Thyroid gland (tissue), 4 donors: ENCODE measurements at regions not wholly inside any gene's neighbourhood (a gene's known extent, or its start where the extent isn't known, plus 50 kb on each side); places are given as distances from the start of the nearest gene placed in this dataset.

Source experiments
- DNase-seq, 2 donors: peaks; one replicate each; pipeline ENCODE4 v3.0.0-alpha.2; 2019
- H3K27ac ChIP-seq, 3 donors: fragments of 200-600 bp; sonication (generic); 1 replicate in 2 of 3; 2 replicates in 1 of 3; pipeline ENCODE4 v1.5.1; 2016 to 2019; ENCODE audit warnings: mild to moderate bottlenecking in 1 of 3, moderate library complexity in 1 of 3
- H3K27me3 ChIP-seq: fragments of 200-600 bp; sonication (generic); one replicate; pipeline ENCODE4 v1.5.1; 2019
- H3K36me3 ChIP-seq, 2 donors: fragments of 200-600 bp; sonication (generic); one replicate each; pipeline ENCODE4 v1.5.1; 2016 to 2019
- H3K4me1 ChIP-seq, 2 donors: fragments of 200-600 bp; sonication (generic); one replicate each; pipeline ENCODE4 v1.5.1; 2017 to 2019
- H3K4me3 ChIP-seq, 3 donors: fragments of 200-600 bp; sonication (generic); replicated peaks in 1 of 3; 1 replicate in 2 of 3; 2 replicates in 1 of 3; pipeline ENCODE4 v1.5.1; 2016; ENCODE audit warnings: mild to moderate bottlenecking in 1 of 3
- H3K9me3 ChIP-seq: fragments of 200-600 bp; sonication (generic); one replicate; pipeline ENCODE4 v1.5.1; 2017
- POLR2A ChIP-seq, 2 donors: fragments of 450-650 bp; IDR thresholded peaks; one replicate each; pipeline ENCODE4 v1.6.1; 2017; ENCODE audit warnings: antibody characterized with exemption in 2 of 2, mild to moderate bottlenecking in 2 of 2, moderate library complexity in 1 of 2
- WGBS, 2 donors: methylation state at CpG; one replicate each; pipeline ENCODE4 v1.1.5; 2017; 5-methylcytosine and 5-hydroxymethylcytosine counted together
- intact Hi-C: fragments of 100-400 bp; cut with DNase I; formaldehyde crosslinking; loops from one replicate; pipeline ENCODE4 v1.15.1; 2023
- TF ChIP-seq, protein P1 (sequence below), 6 experiments: fragments of 200-600 bp in 3 of 6; fragments of 450-650 bp in 3 of 6; sonication (generic) in 3 of 6; IDR thresholded peaks; one replicate each; pipeline ENCODE4 v1.5.1; 2016 to 2019; ENCODE audit warnings: antibody characterized with exemption in 6 of 6, mild to moderate bottlenecking in 2 of 6, inconsistent platforms in 1 of 6, moderate library complexity in 1 of 6

DNA sequence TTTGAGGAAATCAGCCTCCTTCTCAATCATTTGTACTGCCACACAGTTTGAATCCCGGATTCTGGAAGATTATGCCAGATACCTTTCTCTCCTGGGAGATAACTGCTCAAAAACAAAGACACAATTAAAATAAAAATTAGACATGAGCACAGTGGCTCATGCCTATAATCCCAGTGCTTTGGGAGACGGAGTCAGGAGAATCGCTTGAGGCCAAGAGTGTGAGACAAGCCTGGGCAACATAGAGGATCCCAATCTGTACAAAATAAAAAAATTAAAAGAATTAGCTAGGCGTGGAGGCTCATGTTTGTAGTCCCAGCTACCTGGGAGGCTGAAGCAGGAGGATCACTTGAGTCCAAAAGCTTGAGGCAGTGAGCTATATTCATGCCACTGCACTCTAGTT is 376.3 kb upstream of the ZFP42 start:
- Histone ChIP-seq H3K27me3 (no peaks in the 10 kb centered on the region), H3K9me3 (no peaks in the 10 kb centered on the region), H3K27ac (no peak overlapping the region), H3K4me3 (no peak overlapping the region), H3K36me3 (no peaks in the 10 kb centered on the region), H3K4me1 (no peaks in the 10 kb centered on the region)
- intact Hi-C loops = no loop called here
- TF ChIP-seq POLR2A (IDR thresholded peaks at IDR 0.05) = no peak
- TF ChIP-seq, protein P1, sequence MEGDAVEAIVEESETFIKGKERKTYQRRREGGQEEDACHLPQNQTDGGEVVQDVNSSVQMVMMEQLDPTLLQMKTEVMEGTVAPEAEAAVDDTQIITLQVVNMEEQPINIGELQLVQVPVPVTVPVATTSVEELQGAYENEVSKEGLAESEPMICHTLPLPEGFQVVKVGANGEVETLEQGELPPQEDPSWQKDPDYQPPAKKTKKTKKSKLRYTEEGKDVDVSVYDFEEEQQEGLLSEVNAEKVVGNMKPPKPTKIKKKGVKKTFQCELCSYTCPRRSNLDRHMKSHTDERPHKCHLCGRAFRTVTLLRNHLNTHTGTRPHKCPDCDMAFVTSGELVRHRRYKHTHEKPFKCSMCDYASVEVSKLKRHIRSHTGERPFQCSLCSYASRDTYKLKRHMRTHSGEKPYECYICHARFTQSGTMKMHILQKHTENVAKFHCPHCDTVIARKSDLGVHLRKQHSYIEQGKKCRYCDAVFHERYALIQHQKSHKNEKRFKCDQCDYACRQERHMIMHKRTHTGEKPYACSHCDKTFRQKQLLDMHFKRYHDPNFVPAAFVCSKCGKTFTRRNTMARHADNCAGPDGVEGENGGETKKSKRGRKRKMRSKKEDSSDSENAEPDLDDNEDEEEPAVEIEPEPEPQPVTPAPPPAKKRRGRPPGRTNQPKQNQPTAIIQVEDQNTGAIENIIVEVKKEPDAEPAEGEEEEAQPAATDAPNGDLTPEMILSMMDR (IDR thresholded peaks at IDR 0.05) = no peak
- no peak for DNase-seq
- WGBS, 2 donors = 70 to 82% methylated on average over 4 of the region's 4 CpGs

DNA sequence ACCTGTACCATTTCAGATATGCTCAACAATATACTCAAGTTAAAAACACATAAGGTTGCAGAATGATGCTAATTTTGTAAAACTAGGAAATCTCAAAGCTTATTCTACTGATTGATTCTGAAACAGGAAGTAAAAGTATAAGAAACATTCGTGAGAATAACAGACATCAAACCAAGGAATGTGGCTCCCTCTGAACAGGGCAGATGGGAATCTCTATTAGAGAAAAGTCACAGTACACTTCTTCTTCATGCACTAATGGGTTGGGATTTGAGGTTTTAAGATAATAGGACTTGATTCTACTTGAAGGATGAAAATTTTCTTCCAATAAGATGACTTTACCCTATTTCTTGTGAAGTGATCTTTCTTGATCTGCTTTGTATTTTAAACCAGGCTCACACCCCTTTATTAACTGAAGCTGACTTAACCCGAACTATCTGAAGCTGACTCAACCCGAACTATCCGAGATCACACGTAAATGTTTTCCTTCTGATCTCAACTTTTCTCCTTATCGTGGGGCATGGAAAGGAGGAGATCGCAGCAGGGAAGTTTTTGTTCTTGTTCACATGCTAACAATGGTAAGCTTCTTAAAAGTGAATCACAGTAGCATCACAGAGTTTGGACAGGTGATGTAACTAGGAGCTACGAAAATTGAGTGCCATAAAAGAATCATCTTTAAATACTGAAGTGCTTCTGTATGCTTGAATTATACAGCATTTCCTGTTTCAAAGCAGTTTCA is 363.1 kb upstream of the ZFP42 start:
- Histone ChIP-seq H3K27me3 (no peaks in the 10 kb centered on the region), H3K9me3 (no peaks in the 10 kb centered on the region), H3K4me3 (no peak overlapping the region), H3K27ac (no peak overlapping the region), H3K4me1 (no peaks in the 10 kb centered on the region), H3K36me3 (no peaks in the 10 kb centered on the region)
- intact Hi-C loops = no loop called here
- DNase-seq = no peak
- whole genome bisulfite sequencing, 2 donors = 77 to 79% methylated on average over 8 of the region's 8 CpGs
- TF ChIP-seq, protein P1 (IDR thresholded peaks at IDR 0.05) = no peak
- no peak for TF ChIP-seq POLR2A (IDR thresholded peaks at IDR 0.05)

DNA sequence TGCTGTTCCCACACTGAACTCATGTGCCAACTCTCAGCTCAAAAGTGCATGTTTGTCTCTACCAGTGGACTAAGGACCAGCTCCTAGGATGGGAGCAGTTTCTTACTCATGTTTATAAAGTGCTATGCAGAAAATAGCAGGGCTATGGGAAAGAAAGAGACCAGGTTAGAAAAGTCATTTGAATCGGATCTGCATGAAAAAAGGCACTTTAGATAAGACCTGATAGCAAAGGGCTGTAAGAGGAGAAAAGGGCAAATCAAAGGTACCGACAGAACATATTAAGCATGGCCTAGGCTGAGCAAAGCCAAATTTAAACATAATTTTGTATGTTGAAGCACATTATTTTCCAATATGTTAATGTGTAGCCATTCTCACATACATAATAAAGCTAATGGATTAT is 362.3 kb upstream of the ZFP42 start:
- Histone ChIP-seq H3K4me1 (no peaks in the 10 kb centered on the region), H3K27ac (no peak overlapping the region), H3K27me3 (no peaks in the 10 kb centered on the region), H3K4me3 (no peak overlapping the region), H3K9me3 (no peaks in the 10 kb centered on the region), H3K36me3 (no peaks in the 10 kb centered on the region)
- intact Hi-C loops = no loop called here
- TF ChIP-seq, protein P1 (IDR thresholded peaks at IDR 0.05) = no peak
- TF ChIP-seq POLR2A (IDR thresholded peaks at IDR 0.05) = no peak
- 78 to 80% methylated on average over 2 of the region's 2 CpGs for WGBS, 2 donors
- DNase-seq = no peak

DNA sequence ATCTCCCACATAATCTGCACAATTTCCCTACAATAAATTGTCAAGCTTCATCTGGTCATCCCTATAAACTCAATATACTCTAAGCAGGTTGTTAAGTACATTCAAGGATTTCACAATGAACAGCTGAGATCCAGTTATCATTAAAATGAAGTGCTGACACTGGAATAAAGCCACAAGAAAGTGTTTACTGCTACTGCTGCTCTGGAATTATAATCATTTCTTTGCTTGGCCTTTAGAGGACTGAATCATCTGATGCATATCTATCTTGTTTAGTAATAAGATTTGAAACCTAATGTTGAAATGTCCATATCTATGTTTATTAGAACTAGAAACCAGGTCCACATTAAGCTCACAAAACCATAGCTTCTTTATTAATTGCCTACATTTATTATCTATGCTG is 338.6 kb upstream of the ZFP42 start:
- no peaks in the 10 kb centered on the region for H3K36me3 ChIP-seq
- no peak for DNase-seq
- no peaks in the 10 kb centered on the region for H3K27me3 ChIP-seq
- no peaks in the 10 kb centered on the region for H3K9me3 ChIP-seq
- no peak overlapping the region for H3K4me3 ChIP-seq
- TF ChIP-seq, protein P1 (IDR thresholded peaks at IDR 0.05) = no peak
- TF ChIP-seq POLR2A (IDR thresholded peaks at IDR 0.05) = no peak
- intact Hi-C loops = no loop called here
- no peak overlapping the region for H3K27ac ChIP-seq
- H3K4me1 ChIP-seq = no peaks in the 10 kb centered on the region

DNA sequence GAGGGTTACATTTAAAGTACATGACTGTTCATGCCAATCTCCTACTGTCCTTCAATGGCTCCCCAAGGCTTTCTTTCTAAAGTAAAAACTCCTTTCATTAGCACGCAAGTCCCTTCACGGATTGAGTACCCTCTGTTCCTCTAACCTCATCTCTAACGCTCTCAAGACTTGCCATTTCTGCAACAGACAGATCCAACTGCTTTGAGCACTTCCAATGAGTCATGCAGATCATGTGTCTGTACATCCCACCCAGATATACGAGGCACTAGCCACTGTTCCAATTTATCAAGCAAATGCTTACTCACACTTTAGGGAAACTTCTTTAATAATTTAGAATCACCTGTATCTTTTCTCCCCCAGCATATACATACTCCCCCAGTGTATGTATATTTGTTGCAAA is 332.5 kb upstream of the ZFP42 start:
- intact Hi-C loops = no loop called here
- 81 to 83% methylated on average over 4 of the region's 4 CpGs for WGBS, 2 donors

More for the DNA sequence above, 332.5 kb upstream of the ZFP42 start:
- Histone ChIP-seq H3K9me3 (no peaks in the 10 kb centered on the region), H3K4me1 (no peaks in the 10 kb centered on the region), H3K27ac (no peak overlapping the region), H3K36me3 (no peaks in the 10 kb centered on the region), H3K4me3 (no peak overlapping the region), H3K27me3 (no peaks in the 10 kb centered on the region)
- TF ChIP-seq, protein P1 (IDR thresholded peaks at IDR 0.05) = no peak
- TF ChIP-seq POLR2A (IDR thresholded peaks at IDR 0.05) = no peak
- no peak for DNase-seq
